Activated B cell treated with CpG ODN at 0.5 μM for 24 hours (primary cell): ENCODE measurements at regions not wholly inside any gene's neighbourhood (a gene's known extent, or its start where the extent isn't known, plus 50 kb on each side); places are given as distances from the start of the nearest gene placed in this dataset.

Source experiments
- ATAC-seq: fragments of 200-7000 bp; cut with Tn5 transposase; one replicate; pipeline ENCODE4 v1.10.0; 2021; ENCODE audit warnings: low read depth, mild to moderate bottlenecking, moderate library complexity
- CTCF ChIA-PET: fragments of 350-600 bp; sonication (Branson Sonifier 250); formaldehyde crosslinking; loops from one replicate; lab custom pipeline; 2021; ENCODE audit warnings: antibody characterized with exemption; lab: Charles Lee
- POLR2A ChIA-PET: fragments of 350-600 bp; sonication (Branson Sonifier 250); formaldehyde crosslinking; loops from one replicate; lab custom pipeline; 2021; ENCODE audit warnings: antibody characterized with exemption; lab: Charles Lee
- DNase-seq: peaks from one replicate; pipeline ENCODE4 v3.0.0; 2022
- H3K27ac Mint-ChIP-seq: one replicate; pipeline ENCODE4 v1.8.0; 2020; ENCODE audit warnings: mixed read lengths
- H3K27me3 Mint-ChIP-seq: one replicate; pipeline ENCODE4 v1.8.0; 2021; ENCODE audit warnings: mixed read lengths
- H3K36me3 Mint-ChIP-seq: one replicate; pipeline ENCODE4 v1.8.0; 2021; ENCODE audit warnings: low read depth, mixed read lengths
- H3K4me1 Mint-ChIP-seq: one replicate; pipeline ENCODE4 v1.8.0; 2021; ENCODE audit warnings: mixed read lengths
- H3K4me3 Mint-ChIP-seq: one replicate; pipeline ENCODE4 v1.8.0; 2020; ENCODE audit warnings: mild to moderate bottlenecking, mixed read lengths
- H3K9me3 Mint-ChIP-seq: one replicate; pipeline ENCODE4 v1.8.0; 2020; ENCODE audit warnings: mixed read lengths
- intact Hi-C: fragments of 100-400 bp; cut with micrococcal nuclease; formaldehyde crosslinking; loops from one replicate; pipeline ENCODE4 v1.15.1; 2024
- TF ChIP-seq, protein P1 (sequence below): fragments of 200-600 bp; IDR thresholded peaks from one replicate; pipeline ENCODE4 v1.8.0; 2022; ENCODE audit warnings: antibody characterized with exemption, mild to moderate bottlenecking

DNA sequence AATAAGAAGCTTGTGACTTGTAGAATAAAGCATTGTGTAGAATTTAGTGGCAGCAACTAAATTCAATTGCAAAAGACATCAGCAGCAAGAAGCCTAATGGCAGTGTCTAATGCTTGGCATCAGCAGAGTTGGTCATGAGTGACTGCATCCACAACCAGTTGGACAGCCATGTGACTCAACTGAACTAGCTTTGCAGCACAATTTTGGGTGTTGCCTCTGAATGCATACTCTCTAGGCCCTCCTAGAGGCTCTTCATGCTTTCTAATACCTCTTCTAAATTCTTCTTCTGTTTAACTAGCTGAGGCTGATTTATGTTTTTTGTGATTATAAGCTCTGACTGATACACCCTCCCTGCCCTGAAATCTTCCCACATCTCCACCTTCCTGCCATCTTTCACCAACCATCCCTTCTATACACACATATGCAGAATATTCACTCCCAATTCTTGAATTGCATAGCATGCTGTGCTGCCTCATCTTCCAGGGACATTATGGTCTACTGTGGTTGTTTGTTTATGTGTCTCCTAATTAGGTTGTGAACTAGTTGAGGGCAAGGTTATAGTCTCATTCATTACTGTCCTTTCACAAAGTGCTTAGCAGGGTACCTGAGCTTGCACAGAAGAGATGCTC lies 266.7 kb upstream of the GJB5 start:
- Mint-ChIP-seq H3K36me3 (no peaks in the 10 kb centered on the region), H3K27ac (no peak overlapping the region), H3K9me3 (peaks cover 23% of the 10 kb centered on the region), H3K4me1 (no peaks in the 10 kb centered on the region), H3K27me3 (no peaks in the 10 kb centered on the region), H3K4me3 (no peak overlapping the region)
- TF ChIP-seq, protein P1, sequence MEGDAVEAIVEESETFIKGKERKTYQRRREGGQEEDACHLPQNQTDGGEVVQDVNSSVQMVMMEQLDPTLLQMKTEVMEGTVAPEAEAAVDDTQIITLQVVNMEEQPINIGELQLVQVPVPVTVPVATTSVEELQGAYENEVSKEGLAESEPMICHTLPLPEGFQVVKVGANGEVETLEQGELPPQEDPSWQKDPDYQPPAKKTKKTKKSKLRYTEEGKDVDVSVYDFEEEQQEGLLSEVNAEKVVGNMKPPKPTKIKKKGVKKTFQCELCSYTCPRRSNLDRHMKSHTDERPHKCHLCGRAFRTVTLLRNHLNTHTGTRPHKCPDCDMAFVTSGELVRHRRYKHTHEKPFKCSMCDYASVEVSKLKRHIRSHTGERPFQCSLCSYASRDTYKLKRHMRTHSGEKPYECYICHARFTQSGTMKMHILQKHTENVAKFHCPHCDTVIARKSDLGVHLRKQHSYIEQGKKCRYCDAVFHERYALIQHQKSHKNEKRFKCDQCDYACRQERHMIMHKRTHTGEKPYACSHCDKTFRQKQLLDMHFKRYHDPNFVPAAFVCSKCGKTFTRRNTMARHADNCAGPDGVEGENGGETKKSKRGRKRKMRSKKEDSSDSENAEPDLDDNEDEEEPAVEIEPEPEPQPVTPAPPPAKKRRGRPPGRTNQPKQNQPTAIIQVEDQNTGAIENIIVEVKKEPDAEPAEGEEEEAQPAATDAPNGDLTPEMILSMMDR = no peak
- intact Hi-C loops = no loop called here
- POLR2A ChIA-PET = no interaction called here
- CTCF ChIA-PET = no interaction called here
- no peak for ATAC-seq
- no peak for DNase-seq

DNA sequence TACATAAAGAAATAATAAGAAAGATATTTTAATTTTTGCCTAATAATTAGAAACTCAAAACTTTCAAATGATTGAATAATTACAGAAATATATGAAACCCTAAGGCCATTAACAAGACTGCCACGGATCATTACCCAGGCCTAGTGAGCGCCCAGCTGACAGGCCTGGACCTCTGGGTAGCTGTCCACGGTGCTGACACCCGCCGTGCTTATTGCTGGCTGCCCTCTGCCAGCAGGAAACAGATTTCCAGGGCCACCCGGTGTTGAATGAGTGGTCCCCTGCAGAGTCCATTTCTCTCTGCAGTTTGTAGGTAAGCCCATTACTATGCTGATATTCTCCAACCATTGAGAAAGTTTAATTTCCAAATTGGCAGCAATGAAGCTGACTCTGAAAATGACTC lies 254.4 kb upstream of the GJB5 start:
- ATAC-seq (no peak), DNase-seq (no peak)
- no peaks in the 10 kb centered on the region for H3K4me1 Mint-ChIP-seq

DNA sequence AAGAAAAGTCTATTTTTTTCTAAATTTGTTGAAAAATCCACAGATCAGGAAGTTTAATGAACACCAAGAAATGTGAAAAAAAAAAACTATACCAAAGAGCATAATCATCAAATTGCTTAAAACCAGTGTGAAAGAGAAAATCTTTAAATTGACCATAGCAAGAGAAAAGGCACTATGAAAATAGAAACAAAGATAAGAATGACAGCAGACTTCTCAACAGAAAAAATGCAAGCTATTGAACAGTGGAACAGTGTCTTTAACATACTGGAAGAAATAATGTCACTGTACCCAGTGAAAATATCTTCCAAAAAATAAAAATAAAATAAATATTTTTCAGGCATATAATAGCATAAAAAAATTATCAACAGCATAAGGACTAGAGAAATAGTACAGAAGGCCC lies 243.0 kb upstream of the GJB5 start:
- Mint-ChIP-seq H3K9me3 (peaks cover 11% of the 10 kb centered on the region), H3K36me3 (no peaks in the 10 kb centered on the region), H3K27me3 (no peaks in the 10 kb centered on the region), H3K4me3 (no peak overlapping the region), H3K4me1 (no peaks in the 10 kb centered on the region), H3K27ac (no peak overlapping the region)
- DNase-seq (no peak), ATAC-seq (no peak)
- ChIA-PET POLR2A (no interaction called here), CTCF (no interaction called here)
- intact Hi-C loops = no loop called here
- TF ChIP-seq, protein P1 = no peak

More for the DNA sequence above, 254.4 kb upstream of the GJB5 start:
- intact Hi-C loops = no loop called here
- H3K36me3 Mint-ChIP-seq = no peaks in the 10 kb centered on the region
- H3K27me3 Mint-ChIP-seq = peaks cover 3% of the 10 kb centered on the region
- H3K27ac Mint-ChIP-seq = no peak overlapping the region
- no peak overlapping the region for H3K4me3 Mint-ChIP-seq
- H3K9me3 Mint-ChIP-seq = peaks cover 3% of the 10 kb centered on the region
- ChIA-PET CTCF (no interaction called here), POLR2A (no interaction called here)
- TF ChIP-seq, protein P1 = no peak

DNA sequence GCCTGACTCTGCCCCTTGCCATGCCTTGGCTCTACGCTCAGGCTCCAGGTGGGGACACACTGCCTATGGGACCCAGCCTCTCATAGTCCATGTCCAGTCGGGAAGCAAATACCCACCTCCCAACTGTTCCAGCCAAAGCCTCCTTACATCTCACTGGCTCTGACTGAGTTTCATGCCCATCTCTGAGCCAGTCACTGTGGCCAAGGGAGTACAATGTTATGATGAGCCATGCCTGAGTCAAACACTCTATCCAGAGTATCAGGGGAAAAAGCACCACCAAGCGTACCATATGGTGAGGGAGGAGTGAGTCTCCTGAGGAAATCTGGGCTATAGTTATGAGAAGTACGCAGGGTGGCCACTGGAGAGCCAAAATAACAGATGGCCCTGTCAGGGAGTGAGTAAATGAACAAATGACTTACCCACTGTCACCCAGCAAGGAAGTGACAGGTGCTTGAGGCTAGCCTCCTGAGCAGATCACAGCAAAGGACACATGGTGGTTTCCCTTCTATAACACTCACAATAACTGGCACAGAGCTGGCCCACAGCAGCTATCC lies 236.6 kb upstream of the GJB5 start:
- Mint-ChIP-seq H3K36me3 (no peaks in the 10 kb centered on the region), H3K4me3 (no peak overlapping the region), H3K27ac (no peak overlapping the region), H3K9me3 (no peaks in the 10 kb centered on the region), H3K27me3 (peaks cover 5% of the 10 kb centered on the region), H3K4me1 (no peaks in the 10 kb centered on the region)
- no peak for DNase-seq
- CTCF ChIA-PET = no interaction called here
- POLR2A ChIA-PET = no interaction called here
- intact Hi-C loops = no loop called here
- TF ChIP-seq, protein P1 = no peak
- ATAC-seq = no peak

DNA sequence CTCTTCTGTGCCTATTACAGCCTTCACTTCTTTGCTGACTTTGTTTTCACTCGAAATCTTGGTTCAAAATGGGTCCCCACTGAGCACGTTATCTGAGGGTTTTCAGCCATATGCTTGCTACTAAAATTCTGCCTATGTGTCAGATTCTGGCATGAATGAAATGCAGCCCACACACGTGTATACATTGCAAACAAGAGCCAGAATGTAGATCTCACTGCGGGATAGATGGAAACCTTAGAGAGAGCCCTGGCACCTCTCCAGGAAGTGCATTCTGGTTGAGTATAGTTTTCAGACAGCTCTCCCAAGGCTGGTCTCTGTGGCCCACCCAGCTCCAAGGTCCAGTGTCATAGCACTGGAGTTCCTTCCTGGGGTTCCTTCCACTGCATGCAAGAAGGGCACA lies 234.7 kb upstream of the GJB5 start:
- intact Hi-C loops = no loop called here
- POLR2A ChIA-PET = no interaction called here
- CTCF ChIA-PET = no interaction called here
- H3K4me3 Mint-ChIP-seq = no peak overlapping the region
- H3K27me3 Mint-ChIP-seq = peaks cover 11% of the 10 kb centered on the region
- no peak overlapping the region for H3K27ac Mint-ChIP-seq
- H3K4me1 Mint-ChIP-seq = no peaks in the 10 kb centered on the region
- no peaks in the 10 kb centered on the region for H3K36me3 Mint-ChIP-seq
- TF ChIP-seq, protein P1 = no peak
- DNase-seq (no peak), ATAC-seq (no peak)
- no peaks in the 10 kb centered on the region for H3K9me3 Mint-ChIP-seq
